Transverse colon (tissue), 4 donors: ENCODE measurements at regions not wholly inside any gene's neighbourhood (a gene's known extent, or its start where the extent isn't known, plus 50 kb on each side); places are given as distances from the start of the nearest gene placed in this dataset.

ENCODE experiments used
- EP300 ChIP-seq: sonication (generic); formaldehyde crosslinking; IDR thresholded peaks from one replicate; pipeline ENCODE4 v1.6.1; 2017; ENCODE audit warnings: antibody characterized with exemption, low read depth
- POLR2A ChIP-seq: fragments of 450-650 bp; IDR thresholded peaks from one replicate; pipeline ENCODE4 v1.6.1; 2016; ENCODE audit warnings: antibody characterized with exemption, mild to moderate bottlenecking, moderate library complexity
- POLR2AphosphoS5 ChIP-seq, 3 donors: sonication (generic); formaldehyde crosslinking; IDR thresholded peaks; one replicate each; pipeline ENCODE4 v1.6.1; 2016; ENCODE audit warnings: antibody characterized with exemption in 3 of 3
- TF ChIP-seq, protein P1 (sequence below), 5 experiments: fragments of 200-600 bp in 3 of 5; fragments of 450-650 bp in 2 of 5; sonication (generic) in 3 of 5; IDR thresholded peaks; 1 replicate in 2 of 5; 2 replicates in 3 of 5; pipeline ENCODE4 v1.5.1; 2016 to 2017; ENCODE audit warnings: antibody characterized with exemption in 5 of 5, inconsistent platforms in 3 of 5, mild to moderate bottlenecking in 2 of 5, moderate library complexity in 1 of 5

DNA sequence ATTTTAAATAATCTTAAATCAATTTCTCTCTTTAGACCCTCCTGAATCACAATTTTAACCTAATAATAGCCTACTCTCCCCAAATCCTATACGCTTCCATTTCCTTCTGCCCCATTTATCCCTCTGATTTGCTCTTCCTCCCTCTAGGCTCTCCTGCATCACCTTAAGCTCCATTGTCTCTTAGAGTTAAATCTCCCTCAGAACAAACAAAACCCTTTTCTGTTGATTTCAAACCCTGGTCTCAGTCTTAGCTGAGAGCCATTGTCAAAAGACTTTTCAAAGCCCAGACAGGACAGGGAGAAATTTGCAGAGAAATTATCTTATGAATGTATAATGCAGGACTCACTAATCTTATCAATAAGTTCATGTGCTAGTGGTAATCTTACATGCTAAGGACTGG, 106.1 kb downstream of the C12orf75 start:
- TF ChIP-seq, protein P1, sequence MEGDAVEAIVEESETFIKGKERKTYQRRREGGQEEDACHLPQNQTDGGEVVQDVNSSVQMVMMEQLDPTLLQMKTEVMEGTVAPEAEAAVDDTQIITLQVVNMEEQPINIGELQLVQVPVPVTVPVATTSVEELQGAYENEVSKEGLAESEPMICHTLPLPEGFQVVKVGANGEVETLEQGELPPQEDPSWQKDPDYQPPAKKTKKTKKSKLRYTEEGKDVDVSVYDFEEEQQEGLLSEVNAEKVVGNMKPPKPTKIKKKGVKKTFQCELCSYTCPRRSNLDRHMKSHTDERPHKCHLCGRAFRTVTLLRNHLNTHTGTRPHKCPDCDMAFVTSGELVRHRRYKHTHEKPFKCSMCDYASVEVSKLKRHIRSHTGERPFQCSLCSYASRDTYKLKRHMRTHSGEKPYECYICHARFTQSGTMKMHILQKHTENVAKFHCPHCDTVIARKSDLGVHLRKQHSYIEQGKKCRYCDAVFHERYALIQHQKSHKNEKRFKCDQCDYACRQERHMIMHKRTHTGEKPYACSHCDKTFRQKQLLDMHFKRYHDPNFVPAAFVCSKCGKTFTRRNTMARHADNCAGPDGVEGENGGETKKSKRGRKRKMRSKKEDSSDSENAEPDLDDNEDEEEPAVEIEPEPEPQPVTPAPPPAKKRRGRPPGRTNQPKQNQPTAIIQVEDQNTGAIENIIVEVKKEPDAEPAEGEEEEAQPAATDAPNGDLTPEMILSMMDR (IDR thresholded peaks at IDR 0.05): no peak
- TF ChIP-seq POLR2AphosphoS5 (IDR thresholded peaks at IDR 0.05) (no peak), EP300 (no peak), POLR2A (no peak)
